Astrocyte of the spinal cord (primary cell): ENCODE measurements at regions not wholly inside any gene's neighbourhood (a gene's known extent, or its start where the extent isn't known, plus 50 kb on each side); places are given as distances from the start of the nearest gene placed in this dataset.

ENCODE experiments used
- DNase-seq: peaks from one replicate; pipeline ENCODE4 v3.0.0; 2011; ENCODE audit warnings: low read depth, low spot score
- H3K4me3 ChIP-seq: 2 replicates; pipeline ENCODE4 v1.5.1; 2011; ENCODE audit warnings: low read depth, mild to moderate bottlenecking, low read length, moderate library complexity
- in situ Hi-C: cut with HindIII; loops from 2 replicates; pipeline ENCODE4 v1.10.0; 2017; ENCODE audit warnings: low sequenced_read_pairs
- TF ChIP-seq, protein P1 (sequence below): IDR thresholded peaks from 2 replicates; pipeline ENCODE4 v1.5.1; 2012; ENCODE audit warnings: low read depth, mild to moderate bottlenecking, low read length, inconsistent platforms

DNA sequence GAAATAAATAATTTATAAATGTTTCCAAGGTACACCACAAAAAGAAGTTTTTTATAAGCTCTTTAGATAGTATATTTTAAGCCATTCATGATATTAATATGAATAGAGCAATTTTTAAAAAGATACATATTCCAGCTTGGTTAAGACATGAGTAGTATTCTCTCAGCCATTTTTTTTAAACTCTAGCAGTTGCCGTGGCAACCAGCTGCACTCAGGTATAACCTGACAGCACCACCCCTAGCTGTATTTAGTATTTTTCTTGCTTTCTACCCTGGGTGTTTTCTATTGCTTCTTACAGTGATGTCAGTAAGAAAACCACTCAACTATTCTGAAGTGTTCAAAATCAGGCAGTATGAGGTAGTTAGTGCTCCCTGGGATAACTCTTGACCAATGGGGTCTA lies 496.3 kb upstream of the CNTN3 start:
- H3K4me3 ChIP-seq = no peak overlapping the region
- in situ Hi-C loops = no loop called here
- no peak for DNase-seq
- TF ChIP-seq, protein P1, sequence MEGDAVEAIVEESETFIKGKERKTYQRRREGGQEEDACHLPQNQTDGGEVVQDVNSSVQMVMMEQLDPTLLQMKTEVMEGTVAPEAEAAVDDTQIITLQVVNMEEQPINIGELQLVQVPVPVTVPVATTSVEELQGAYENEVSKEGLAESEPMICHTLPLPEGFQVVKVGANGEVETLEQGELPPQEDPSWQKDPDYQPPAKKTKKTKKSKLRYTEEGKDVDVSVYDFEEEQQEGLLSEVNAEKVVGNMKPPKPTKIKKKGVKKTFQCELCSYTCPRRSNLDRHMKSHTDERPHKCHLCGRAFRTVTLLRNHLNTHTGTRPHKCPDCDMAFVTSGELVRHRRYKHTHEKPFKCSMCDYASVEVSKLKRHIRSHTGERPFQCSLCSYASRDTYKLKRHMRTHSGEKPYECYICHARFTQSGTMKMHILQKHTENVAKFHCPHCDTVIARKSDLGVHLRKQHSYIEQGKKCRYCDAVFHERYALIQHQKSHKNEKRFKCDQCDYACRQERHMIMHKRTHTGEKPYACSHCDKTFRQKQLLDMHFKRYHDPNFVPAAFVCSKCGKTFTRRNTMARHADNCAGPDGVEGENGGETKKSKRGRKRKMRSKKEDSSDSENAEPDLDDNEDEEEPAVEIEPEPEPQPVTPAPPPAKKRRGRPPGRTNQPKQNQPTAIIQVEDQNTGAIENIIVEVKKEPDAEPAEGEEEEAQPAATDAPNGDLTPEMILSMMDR = no peak

DNA sequence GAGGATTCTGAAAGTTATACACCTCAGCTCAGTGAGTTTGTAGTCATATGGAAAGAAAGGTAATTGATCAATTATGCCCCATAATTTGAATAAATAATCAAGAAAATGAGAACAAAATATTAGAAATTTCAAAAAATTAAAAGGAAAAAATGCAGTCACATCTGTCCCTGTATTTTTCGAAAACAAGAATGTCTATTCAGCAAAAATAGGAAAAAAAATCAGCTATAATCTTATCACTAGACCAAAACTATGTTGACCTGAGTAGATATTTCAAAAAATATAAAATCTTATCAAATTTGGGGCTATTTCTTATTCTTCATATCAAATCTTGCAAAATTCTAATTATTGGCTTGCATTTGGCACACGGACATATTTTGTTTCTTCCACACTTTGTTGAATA lies 501.2 kb upstream of the CNTN3 start:
- in situ Hi-C loops = no loop called here

DNA sequence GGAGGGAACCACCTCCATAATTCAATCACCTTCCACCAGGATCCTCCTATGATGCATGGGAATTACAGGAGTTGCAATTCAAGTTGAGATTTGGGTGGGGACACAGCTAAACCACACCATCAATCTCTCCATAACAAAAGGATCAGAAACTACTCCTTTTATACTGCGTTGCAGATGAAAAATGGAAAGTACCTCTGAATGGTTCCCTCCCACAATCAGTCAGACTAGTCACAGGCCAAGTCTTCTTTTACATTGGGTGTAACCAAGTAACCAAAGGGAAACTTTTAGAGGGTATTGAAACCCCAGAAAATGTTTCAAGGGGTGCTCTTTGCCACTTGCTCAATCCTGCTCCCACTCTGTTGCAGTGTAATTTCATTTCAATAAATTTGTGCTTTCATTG lies 504.3 kb upstream of the CNTN3 start:
- TF ChIP-seq, protein P1 = no peak
- in situ Hi-C loops = no loop called here
- no peak overlapping the region for H3K4me3 ChIP-seq
- DNase-seq = no peak

More for the DNA sequence above, 501.2 kb upstream of the CNTN3 start:
- DNase-seq = no peak
- no peak overlapping the region for H3K4me3 ChIP-seq
- TF ChIP-seq, protein P1 = no peak

DNA sequence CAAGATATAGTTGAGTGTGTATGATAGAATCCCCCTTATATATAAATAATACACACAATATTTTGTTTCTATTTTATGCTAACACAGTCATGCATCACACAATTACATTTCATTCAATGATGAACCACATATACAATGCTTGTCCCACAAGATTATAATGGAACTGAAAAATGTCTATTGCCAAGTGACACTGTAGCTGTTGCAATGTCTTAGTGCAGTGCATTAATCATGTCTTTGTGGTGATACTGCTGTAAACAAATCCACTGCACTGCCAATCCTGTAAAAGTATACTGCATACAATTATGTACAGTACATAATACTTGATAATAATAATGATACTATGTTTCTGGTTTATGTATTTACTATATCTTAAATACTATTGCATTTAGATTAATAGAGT lies 512.1 kb upstream of the CNTN3 start:
- TF ChIP-seq, protein P1 = no peak
- DNase-seq = no peak
- H3K4me3 ChIP-seq = no peak overlapping the region
- in situ Hi-C loops = no loop called here

DNA sequence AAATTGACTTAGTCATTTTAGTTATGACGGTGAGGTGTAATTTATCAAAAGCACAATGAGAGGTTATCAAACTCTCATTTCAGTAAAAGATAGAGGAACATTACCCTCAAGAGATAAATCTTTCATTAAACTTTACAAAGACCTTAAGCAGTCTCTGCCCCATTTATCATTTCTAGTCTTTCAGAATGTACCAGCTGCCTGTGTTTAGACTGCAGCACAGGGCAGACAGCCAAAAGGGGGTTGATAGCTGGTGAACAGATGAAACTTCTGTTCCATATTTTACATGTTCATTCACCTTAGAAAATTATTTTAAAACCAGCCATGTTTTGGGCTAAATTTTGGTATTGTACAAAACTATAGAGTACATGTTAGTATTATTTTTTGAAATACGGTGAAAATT lies 514.6 kb upstream of the CNTN3 start:
- in situ Hi-C loops = no loop called here
- TF ChIP-seq, protein P1 = no peak
- no peak overlapping the region for H3K4me3 ChIP-seq
- no peak for DNase-seq

DNA sequence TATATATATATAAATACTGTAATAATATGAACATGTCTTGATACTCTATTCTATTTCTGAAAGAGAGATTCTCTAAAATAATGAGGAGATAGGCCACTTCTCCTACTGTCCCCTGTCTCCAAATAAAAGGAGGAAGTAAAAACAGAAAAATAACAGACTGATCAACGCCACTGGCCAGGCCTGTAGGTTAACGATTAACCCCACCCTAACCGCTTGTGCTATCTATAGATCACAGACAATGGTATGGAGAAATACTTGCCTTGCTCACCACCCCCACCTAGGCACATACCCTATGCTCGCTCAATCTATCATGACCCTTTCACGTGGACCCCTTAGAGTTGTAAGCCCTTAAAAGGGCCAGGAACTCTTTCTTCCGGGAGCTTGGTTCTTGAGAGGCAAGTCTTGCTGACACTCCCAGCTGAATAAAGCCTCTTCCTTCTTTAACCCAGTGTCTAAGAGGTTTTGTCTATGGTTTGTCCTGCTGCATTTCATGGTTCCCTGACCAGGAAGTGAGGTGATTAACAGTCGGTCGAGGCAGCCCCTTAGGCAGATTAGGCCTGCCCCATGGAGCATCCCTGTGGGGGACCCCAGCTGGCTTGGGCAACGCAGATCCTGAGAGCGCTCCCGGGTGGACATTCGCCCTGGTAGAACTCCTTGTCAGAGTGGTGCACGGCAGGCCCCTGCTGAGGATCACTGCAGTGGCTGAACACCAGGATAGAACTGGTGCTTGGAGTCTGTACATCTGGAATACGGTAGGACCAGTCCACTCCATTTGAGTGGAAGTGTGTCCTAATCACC lies 521.8 kb upstream of the CNTN3 start:
- in situ Hi-C loops = no loop called here
- no peak for DNase-seq
- TF ChIP-seq, protein P1 = no peak
- H3K4me3 ChIP-seq = no peak overlapping the region
